ENCODE measurements at regions not wholly inside any gene's neighbourhood (a gene's known extent, or its start where the extent isn't known, plus 50 kb on each side); places are given as distances from the start of the nearest gene placed in this dataset.
A peak's percentile ranks its signal among the peaks of the same experiment; 100 is the strongest.

GRCh38 chr6:105501826-105502344 is 99.0 kb upstream of the PREP start:
- peaks cover 3% of the 10 kb centered on the region for H3K4me1 ChIP-seq (ENCODE audit: control insufficient read depth, insufficient read depth, low read length)
- H3K9me3 ChIP-seq (ENCODE audit: control insufficient read depth, low read depth, low read length) = no peaks in the 10 kb centered on the region
- H3K4me3 ChIP-seq (ENCODE audit: low read length) = no peak overlapping the region
- no CpG with 5 or more reads among the region's 1 CpG for WGBS (ENCODE audit: insufficient coverage, low lambda C conversion rate)
- H3K27me3 ChIP-seq (ENCODE audit: control insufficient read depth, insufficient read depth, low read length) = no peaks in the 10 kb centered on the region
- no peak overlapping the region for H3K27ac ChIP-seq (ENCODE audit: low read length)
- DNase-seq = no peak
- H3K36me3 ChIP-seq (ENCODE audit: control insufficient read depth, insufficient read depth, low read length) = no peaks in the 10 kb centered on the region

- no peak for DNase-seq
- no peaks in the 10 kb centered on the region for H3K9me3 ChIP-seq (ENCODE audit: control insufficient read depth, low read depth, low read length)
- H3K4me3 ChIP-seq (ENCODE audit: low read length) = no peak overlapping the region
- no peaks in the 10 kb centered on the region for H3K36me3 ChIP-seq (ENCODE audit: control insufficient read depth, insufficient read depth, low read length)
- H3K4me1 ChIP-seq (ENCODE audit: control insufficient read depth, insufficient read depth, low read length) = peaks cover 3% of the 10 kb centered on the region
- 60% methylated on average over 1 of the region's 1 CpG for WGBS (ENCODE audit: insufficient coverage, low lambda C conversion rate)
- no peaks in the 10 kb centered on the region for H3K27me3 ChIP-seq (ENCODE audit: control insufficient read depth, insufficient read depth, low read length)
- no peak overlapping the region for H3K27ac ChIP-seq (ENCODE audit: low read length)
Measured at GRCh38 chr6:105501246-105501645, 98.4 kb upstream of the PREP start.

- H3K36me3 ChIP-seq (ENCODE audit: control insufficient read depth, insufficient read depth, low read length) = no peaks in the 10 kb centered on the region
- WGBS (ENCODE audit: insufficient coverage, low lambda C conversion rate) = no CpG with 5 or more reads among the region's 1 CpG
- no peak overlapping the region for H3K27ac ChIP-seq (ENCODE audit: low read length)
- no peaks in the 10 kb centered on the region for H3K9me3 ChIP-seq (ENCODE audit: control insufficient read depth, low read depth, low read length)
- peaks cover 3% of the 10 kb centered on the region for H3K4me1 ChIP-seq (ENCODE audit: control insufficient read depth, insufficient read depth, low read length)
- no peaks in the 10 kb centered on the region for H3K27me3 ChIP-seq (ENCODE audit: control insufficient read depth, insufficient read depth, low read length)
- H3K4me3 ChIP-seq (ENCODE audit: low read length) = no peak overlapping the region
- DNase-seq = no peak
Measured at GRCh38 chr6:105500693-105501092, 97.8 kb upstream of the PREP start.

- no peaks in the 10 kb centered on the region for H3K36me3 ChIP-seq (ENCODE audit: control insufficient read depth, insufficient read depth, low read length)
- H3K4me3 ChIP-seq (ENCODE audit: low read length) = no peak overlapping the region
- 100% methylated on average over 1 of the region's 3 CpGs for WGBS (ENCODE audit: insufficient coverage, low lambda C conversion rate)
- peaks cover 4% of the 10 kb centered on the region for H3K4me1 ChIP-seq (ENCODE audit: control insufficient read depth, insufficient read depth, low read length)
- no peak overlapping the region for H3K27ac ChIP-seq (ENCODE audit: low read length)
- no peaks in the 10 kb centered on the region for H3K9me3 ChIP-seq (ENCODE audit: control insufficient read depth, low read depth, low read length)
- H3K27me3 ChIP-seq (ENCODE audit: control insufficient read depth, insufficient read depth, low read length) = no peaks in the 10 kb centered on the region
- DNase-seq = no peak
Measured at GRCh38 chr6:105499931-105500330, 97.0 kb upstream of the PREP start.

DNA sequence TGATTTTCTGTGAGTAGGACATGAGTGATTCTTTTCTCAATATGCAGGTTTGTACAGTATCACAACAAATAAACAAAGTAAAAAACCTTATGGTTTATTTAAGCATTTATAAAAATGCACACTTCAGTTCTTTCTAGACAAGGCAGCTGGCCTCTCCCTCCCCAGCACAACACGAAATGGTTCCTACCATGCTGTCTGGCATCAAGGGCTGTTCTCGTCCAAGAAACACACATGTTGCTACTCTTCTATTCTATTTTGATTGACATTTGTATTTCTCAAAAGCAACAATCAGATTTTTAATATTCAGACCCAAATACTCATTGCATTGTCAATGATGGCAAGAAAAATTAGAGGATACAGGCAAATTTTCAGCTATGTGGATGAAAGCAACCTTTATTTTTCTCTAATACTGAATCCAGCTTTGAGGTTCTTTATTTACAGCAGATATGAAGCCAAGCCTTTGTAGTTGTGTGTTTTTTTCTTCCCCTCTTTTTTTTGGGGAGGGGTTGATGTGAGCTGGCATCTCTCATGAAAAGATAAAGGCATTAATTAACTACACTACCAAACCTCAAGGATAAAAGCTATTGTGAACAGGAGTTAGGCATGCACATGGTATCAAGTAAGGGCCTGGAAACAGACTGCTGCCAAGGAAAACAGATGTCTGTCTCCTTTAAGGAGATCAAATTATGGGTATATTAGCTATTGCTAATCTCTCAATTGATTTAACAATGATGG is 96.4 kb upstream of the PREP start:
- no peak for DNase-seq
- H3K27me3 ChIP-seq (ENCODE audit: control insufficient read depth, insufficient read depth, low read length) = no peaks in the 10 kb centered on the region
- WGBS (ENCODE audit: insufficient coverage, low lambda C conversion rate) = 69% methylated on average over 2 of the region's 2 CpGs
- no peaks in the 10 kb centered on the region for H3K36me3 ChIP-seq (ENCODE audit: control insufficient read depth, insufficient read depth, low read length)
- no peak overlapping the region for H3K4me3 ChIP-seq (ENCODE audit: low read length)
- H3K9me3 ChIP-seq (ENCODE audit: control insufficient read depth, low read depth, low read length) = no peaks in the 10 kb centered on the region
- no peak overlapping the region for H3K27ac ChIP-seq (ENCODE audit: low read length)
- peaks cover 10% of the 10 kb centered on the region for H3K4me1 ChIP-seq (ENCODE audit: control insufficient read depth, insufficient read depth, low read length)

- no peaks in the 10 kb centered on the region for H3K36me3 ChIP-seq (ENCODE audit: control insufficient read depth, insufficient read depth, low read length)
- no CpG with 5 or more reads among the region's 2 CpGs for WGBS (ENCODE audit: insufficient coverage, low lambda C conversion rate)
Measured at GRCh38 chr6:105497549-105497948, 94.7 kb upstream of the PREP start.

GRCh38 chr6:105495515-105495914 is 92.6 kb upstream of the PREP start:
- no peak for DNase-seq
- Histone ChIP-seq H3K36me3 (ENCODE audit: control insufficient read depth, insufficient read depth, low read length) (no peaks in the 10 kb centered on the region), H3K4me1 (ENCODE audit: control insufficient read depth, insufficient read depth, low read length) (peaks cover 34% of the 10 kb centered on the region), H3K9me3 (ENCODE audit: control insufficient read depth, low read depth, low read length) (no peaks in the 10 kb centered on the region), H3K4me3 (ENCODE audit: low read length) (no peak overlapping the region), H3K27me3 (ENCODE audit: control insufficient read depth, insufficient read depth, low read length) (no peaks in the 10 kb centered on the region), H3K27ac (ENCODE audit: low read length) (no peak overlapping the region)
- WGBS (ENCODE audit: insufficient coverage, low lambda C conversion rate) = 100% methylated on average over 2 of the region's 6 CpGs

More at GRCh38 chr6:105497549-105497948, 94.7 kb upstream of the PREP start:
- no peak overlapping the region for H3K4me3 ChIP-seq (ENCODE audit: low read length)
- H3K27ac ChIP-seq (ENCODE audit: low read length) = no peak overlapping the region
- no peaks in the 10 kb centered on the region for H3K9me3 ChIP-seq (ENCODE audit: control insufficient read depth, low read depth, low read length)
- no peaks in the 10 kb centered on the region for H3K27me3 ChIP-seq (ENCODE audit: control insufficient read depth, insufficient read depth, low read length)
- no peak for DNase-seq
- peaks cover 23% of the 10 kb centered on the region for H3K4me1 ChIP-seq (ENCODE audit: control insufficient read depth, insufficient read depth, low read length)

- Histone ChIP-seq H3K27me3 (ENCODE audit: control insufficient read depth, insufficient read depth, low read length) (no peaks in the 10 kb centered on the region), H3K27ac (ENCODE audit: low read length) (peak overlapping the region; percentile 86), H3K4me1 (ENCODE audit: control insufficient read depth, insufficient read depth, low read length) (peaks cover 39% of the 10 kb centered on the region), H3K4me3 (ENCODE audit: low read length) (no peak overlapping the region), H3K36me3 (ENCODE audit: control insufficient read depth, insufficient read depth, low read length) (no peaks in the 10 kb centered on the region), H3K9me3 (ENCODE audit: control insufficient read depth, low read depth, low read length) (no peaks in the 10 kb centered on the region)
- 100% methylated on average over 1 of the region's 5 CpGs for WGBS (ENCODE audit: insufficient coverage, low lambda C conversion rate)
- no peak for DNase-seq
Measured at GRCh38 chr6:105494688-105495087, 91.8 kb upstream of the PREP start.

- Histone ChIP-seq H3K9me3 (ENCODE audit: control insufficient read depth, low read depth, low read length) (no peaks in the 10 kb centered on the region), H3K27me3 (ENCODE audit: control insufficient read depth, insufficient read depth, low read length) (no peaks in the 10 kb centered on the region), H3K4me1 (ENCODE audit: control insufficient read depth, insufficient read depth, low read length) (peaks cover 49% of the 10 kb centered on the region), H3K36me3 (ENCODE audit: control insufficient read depth, insufficient read depth, low read length) (no peaks in the 10 kb centered on the region), H3K4me3 (ENCODE audit: low read length) (no peak overlapping the region), H3K27ac (ENCODE audit: low read length) (peak overlapping the region; percentile 86)
- 90% methylated on average over 1 of the region's 2 CpGs for WGBS (ENCODE audit: insufficient coverage, low lambda C conversion rate)
- no peak for DNase-seq
Measured at GRCh38 chr6:105493736-105494135, 90.9 kb upstream of the PREP start.

- Histone ChIP-seq H3K36me3 (ENCODE audit: control insufficient read depth, insufficient read depth, low read length) (no peaks in the 10 kb centered on the region), H3K4me1 (ENCODE audit: control insufficient read depth, insufficient read depth, low read length) (peaks cover 54% of the 10 kb centered on the region), H3K4me3 (ENCODE audit: low read length) (no peak overlapping the region), H3K9me3 (ENCODE audit: control insufficient read depth, low read depth, low read length) (no peaks in the 10 kb centered on the region), H3K27ac (ENCODE audit: low read length) (peak overlapping the region; percentile 86), H3K27me3 (ENCODE audit: control insufficient read depth, insufficient read depth, low read length) (no peaks in the 10 kb centered on the region)
- DNase-seq = peak; percentile 78 to 93
Measured at GRCh38 chr6:105492706-105493673, 90.1 kb upstream of the PREP start.
